ENCODE measurements at regions not wholly inside any gene's neighbourhood (a gene's known extent, or its start where the extent isn't known, plus 50 kb on each side); places are given as distances from the start of the nearest gene placed in this dataset.

- no peak for TF ChIP-seq POLR2A (IDR thresholded peaks at IDR 0.05; ENCODE audit: low read length)
- no peak for TF ChIP-seq GATA1 (IDR thresholded peaks at IDR 0.05; ENCODE audit: low read depth, low read length)
Measured at GRCh38 chr6:147821295-147821897, 312.9 kb downstream of the SAMD5 start.
